OCI-LY7 (cell line): ENCODE measurements at regions not wholly inside any gene's neighbourhood (a gene's known extent, or its start where the extent isn't known, plus 50 kb on each side); places are given as distances from the start of the nearest gene placed in this dataset.

Source experiments
- EZH2phosphoT487 ChIP-seq: fragments of 200-600 bp; sonication (generic); IDR thresholded peaks from 2 replicates; pipeline ENCODE4 v1.6.1; 2018; ENCODE audit warnings: low read depth, borderline replicate concordance, mild to moderate bottlenecking, mixed run types, antibody characterized with exemption, low read length, moderate library complexity, mixed read lengths
- TF ChIP-seq, protein P1 (sequence below): fragments of 200-600 bp; sonication (generic); conservative IDR thresholded peaks from 2 replicates; pipeline ENCODE4 v1.5.1; 2014; ENCODE audit warnings: mild to moderate bottlenecking, antibody characterized with exemption, low read length, moderate library complexity, mixed read lengths

GRCh38 chr2:66733364-66733999, 298.6 kb downstream of the MEIS1 start:
- TF ChIP-seq, protein P1, sequence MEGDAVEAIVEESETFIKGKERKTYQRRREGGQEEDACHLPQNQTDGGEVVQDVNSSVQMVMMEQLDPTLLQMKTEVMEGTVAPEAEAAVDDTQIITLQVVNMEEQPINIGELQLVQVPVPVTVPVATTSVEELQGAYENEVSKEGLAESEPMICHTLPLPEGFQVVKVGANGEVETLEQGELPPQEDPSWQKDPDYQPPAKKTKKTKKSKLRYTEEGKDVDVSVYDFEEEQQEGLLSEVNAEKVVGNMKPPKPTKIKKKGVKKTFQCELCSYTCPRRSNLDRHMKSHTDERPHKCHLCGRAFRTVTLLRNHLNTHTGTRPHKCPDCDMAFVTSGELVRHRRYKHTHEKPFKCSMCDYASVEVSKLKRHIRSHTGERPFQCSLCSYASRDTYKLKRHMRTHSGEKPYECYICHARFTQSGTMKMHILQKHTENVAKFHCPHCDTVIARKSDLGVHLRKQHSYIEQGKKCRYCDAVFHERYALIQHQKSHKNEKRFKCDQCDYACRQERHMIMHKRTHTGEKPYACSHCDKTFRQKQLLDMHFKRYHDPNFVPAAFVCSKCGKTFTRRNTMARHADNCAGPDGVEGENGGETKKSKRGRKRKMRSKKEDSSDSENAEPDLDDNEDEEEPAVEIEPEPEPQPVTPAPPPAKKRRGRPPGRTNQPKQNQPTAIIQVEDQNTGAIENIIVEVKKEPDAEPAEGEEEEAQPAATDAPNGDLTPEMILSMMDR = no peak
- no peak for TF ChIP-seq EZH2phosphoT487
